ENCODE measurements at regions not wholly inside any gene's neighbourhood (a gene's known extent, or its start where the extent isn't known, plus 50 kb on each side); places are given as distances from the start of the nearest gene placed in this dataset.

DNA sequence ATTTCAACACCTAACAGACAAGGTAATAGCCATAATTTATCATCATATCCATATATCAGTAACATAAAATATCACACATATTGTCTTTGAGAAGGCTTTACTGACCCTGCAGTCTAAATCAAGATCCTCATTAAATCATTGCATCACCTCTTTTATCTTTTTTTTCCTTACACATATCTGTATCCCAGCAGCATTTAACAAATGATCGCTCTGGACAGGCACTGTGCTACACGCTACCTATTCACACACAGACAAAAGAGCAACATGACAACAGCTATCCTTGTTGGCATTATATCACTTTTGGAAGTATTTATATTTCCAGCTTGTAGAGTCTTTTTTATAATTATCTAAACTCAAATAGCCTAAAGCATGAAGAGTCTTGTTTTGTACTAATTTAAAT is 73.3 kb upstream of the NBEA start:
- DNase-seq (no peak), ATAC-seq (ENCODE audit: poor library complexity) (no peak)
- H3K4me1 ChIP-seq (ENCODE audit: insufficient read depth, low read length): no peaks in the 10 kb centered on the region
- no peaks in the 10 kb centered on the region for H3K36me3 ChIP-seq (ENCODE audit: insufficient read depth, low read length)
- H3K27ac ChIP-seq (ENCODE audit: low read depth in 1 of 2, low read length in 2 of 2): no peak overlapping the region
- Mint-ChIP-seq H3K27ac (no peak overlapping the region), H3K4me1 (ENCODE audit: low read depth) (no peaks in the 10 kb centered on the region), H3K36me3 (ENCODE audit: low read depth) (no peaks in the 10 kb centered on the region), H3K9me3 (no peaks in the 10 kb centered on the region), H3K4me3 (no peak overlapping the region), H3K27me3 (peaks cover 10% of the 10 kb centered on the region)
- ChIA-PET CTCF (no interaction called here), POLR2A (no interaction called here)
- H3K27me3 ChIP-seq (ENCODE audit: control insufficient read depth in 1 of 2, insufficient read depth in 2 of 2, low read length in 2 of 2): no peaks in the 10 kb centered on the region
- H3K4me3 ChIP-seq (ENCODE audit: low read length): no peak overlapping the region
- peaks cover 0 to 4% of the 10 kb centered on the region in 2 experiments for H3K9me3 ChIP-seq (ENCODE audit: control insufficient read depth in 1 of 2, insufficient read depth in 1 of 2, low read length in 2 of 2)
- intact Hi-C loops (cut with DNase I, micrococcal nuclease): no loop called here
- TF ChIP-seq, protein P1, sequence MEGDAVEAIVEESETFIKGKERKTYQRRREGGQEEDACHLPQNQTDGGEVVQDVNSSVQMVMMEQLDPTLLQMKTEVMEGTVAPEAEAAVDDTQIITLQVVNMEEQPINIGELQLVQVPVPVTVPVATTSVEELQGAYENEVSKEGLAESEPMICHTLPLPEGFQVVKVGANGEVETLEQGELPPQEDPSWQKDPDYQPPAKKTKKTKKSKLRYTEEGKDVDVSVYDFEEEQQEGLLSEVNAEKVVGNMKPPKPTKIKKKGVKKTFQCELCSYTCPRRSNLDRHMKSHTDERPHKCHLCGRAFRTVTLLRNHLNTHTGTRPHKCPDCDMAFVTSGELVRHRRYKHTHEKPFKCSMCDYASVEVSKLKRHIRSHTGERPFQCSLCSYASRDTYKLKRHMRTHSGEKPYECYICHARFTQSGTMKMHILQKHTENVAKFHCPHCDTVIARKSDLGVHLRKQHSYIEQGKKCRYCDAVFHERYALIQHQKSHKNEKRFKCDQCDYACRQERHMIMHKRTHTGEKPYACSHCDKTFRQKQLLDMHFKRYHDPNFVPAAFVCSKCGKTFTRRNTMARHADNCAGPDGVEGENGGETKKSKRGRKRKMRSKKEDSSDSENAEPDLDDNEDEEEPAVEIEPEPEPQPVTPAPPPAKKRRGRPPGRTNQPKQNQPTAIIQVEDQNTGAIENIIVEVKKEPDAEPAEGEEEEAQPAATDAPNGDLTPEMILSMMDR (IDR thresholded peaks at IDR 0.05): no peak

DNA sequence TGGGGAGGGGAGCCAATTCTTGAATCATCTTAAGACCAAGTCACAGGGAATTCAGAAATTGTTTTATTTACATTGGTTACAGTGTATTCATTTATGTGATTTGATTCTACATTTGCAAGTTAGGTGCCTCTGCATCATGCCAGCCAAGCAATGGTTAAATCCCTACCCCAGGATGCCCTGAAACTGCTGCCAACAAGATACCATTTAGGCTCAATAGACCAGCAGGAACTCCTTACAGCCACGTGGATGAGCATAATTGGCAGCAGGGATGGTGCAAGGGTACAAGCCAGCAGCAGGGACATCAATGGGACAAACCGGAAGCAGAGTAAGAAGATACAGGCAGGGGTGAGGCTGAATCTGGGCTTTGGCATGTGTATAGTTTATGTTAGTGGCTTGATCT is 72.4 kb upstream of the NBEA start:
- no peaks in the 10 kb centered on the region for H3K9me3 Mint-ChIP-seq
- no peak overlapping the region for H3K27ac Mint-ChIP-seq
- ChIA-PET CTCF (no interaction called here), POLR2A (no interaction called here)
- DNase-seq: no peak
- Histone ChIP-seq H3K27ac (ENCODE audit: low read depth in 1 of 2, low read length in 2 of 2) (no peak overlapping the region), H3K36me3 (ENCODE audit: insufficient read depth, low read length) (no peaks in the 10 kb centered on the region), H3K4me1 (ENCODE audit: insufficient read depth, low read length) (no peaks in the 10 kb centered on the region), H3K9me3 (ENCODE audit: control insufficient read depth in 1 of 2, insufficient read depth in 1 of 2, low read length in 2 of 2) (peaks cover 0 to 4% of the 10 kb centered on the region in 2 experiments), H3K27me3 (ENCODE audit: control insufficient read depth in 1 of 2, insufficient read depth in 2 of 2, low read length in 2 of 2) (no peaks in the 10 kb centered on the region), H3K4me3 (ENCODE audit: low read length) (no peak overlapping the region)
- intact Hi-C loops (cut with DNase I, micrococcal nuclease): no loop called here
- no peak for ATAC-seq (ENCODE audit: poor library complexity)
- peaks cover 14% of the 10 kb centered on the region for H3K27me3 Mint-ChIP-seq
- TF ChIP-seq, protein P1 (IDR thresholded peaks at IDR 0.05): no peak
- no peak overlapping the region for H3K4me3 Mint-ChIP-seq
- H3K36me3 Mint-ChIP-seq (ENCODE audit: low read depth): no peaks in the 10 kb centered on the region
- H3K4me1 Mint-ChIP-seq (ENCODE audit: low read depth): no peaks in the 10 kb centered on the region

DNA sequence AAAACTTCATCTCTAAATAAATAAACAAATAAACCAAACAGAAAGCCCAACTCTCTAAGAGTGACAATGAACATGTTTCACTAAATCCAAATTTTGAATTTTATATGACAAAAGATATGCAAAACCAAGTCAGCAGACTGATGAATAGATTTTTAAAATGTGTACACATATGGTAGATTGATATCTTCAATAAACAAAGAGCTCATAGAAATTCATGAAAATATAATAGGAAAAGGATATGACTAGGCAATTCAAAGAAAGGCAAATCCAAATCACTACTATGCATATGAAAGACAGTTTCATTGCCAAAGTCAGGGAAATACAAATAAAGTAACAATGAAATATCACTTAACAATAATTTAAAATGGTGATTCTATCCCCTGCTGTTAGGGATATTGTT is 63.7 kb upstream of the NBEA start:
- CTCF ChIA-PET: no interaction called here

More for the DNA sequence above, 63.7 kb upstream of the NBEA start:
- no peak for ATAC-seq (ENCODE audit: poor library complexity)
- Mint-ChIP-seq H3K27ac (no peak overlapping the region), H3K4me1 (ENCODE audit: low read depth) (no peaks in the 10 kb centered on the region), H3K9me3 (no peaks in the 10 kb centered on the region), H3K36me3 (ENCODE audit: low read depth) (no peaks in the 10 kb centered on the region), H3K4me3 (no peak overlapping the region), H3K27me3 (peaks cover 19% of the 10 kb centered on the region)
- TF ChIP-seq, protein P1 (IDR thresholded peaks at IDR 0.05): no peak
- no peaks in the 10 kb centered on the region for H3K4me1 ChIP-seq (ENCODE audit: insufficient read depth, low read length)
- H3K27me3 ChIP-seq (ENCODE audit: control insufficient read depth in 1 of 2, insufficient read depth in 2 of 2, low read length in 2 of 2): no peaks in the 10 kb centered on the region
- no peak for DNase-seq
- no peaks in the 10 kb centered on the region for H3K36me3 ChIP-seq (ENCODE audit: insufficient read depth, low read length)
- POLR2A ChIA-PET: no interaction called here
- no peaks in the 10 kb centered on the region for H3K9me3 ChIP-seq (ENCODE audit: control insufficient read depth in 1 of 2, insufficient read depth in 1 of 2, low read length in 2 of 2)
- no peak overlapping the region for H3K4me3 ChIP-seq (ENCODE audit: low read length)
- intact Hi-C loops (cut with DNase I, micrococcal nuclease): no loop called here
- H3K27ac ChIP-seq (ENCODE audit: low read depth in 1 of 2, low read length in 2 of 2): no peak overlapping the region
